ENCODE measurements at regions not wholly inside any gene's neighbourhood (a gene's known extent, or its start where the extent isn't known, plus 50 kb on each side); places are given as distances from the start of the nearest gene placed in this dataset.

DNA sequence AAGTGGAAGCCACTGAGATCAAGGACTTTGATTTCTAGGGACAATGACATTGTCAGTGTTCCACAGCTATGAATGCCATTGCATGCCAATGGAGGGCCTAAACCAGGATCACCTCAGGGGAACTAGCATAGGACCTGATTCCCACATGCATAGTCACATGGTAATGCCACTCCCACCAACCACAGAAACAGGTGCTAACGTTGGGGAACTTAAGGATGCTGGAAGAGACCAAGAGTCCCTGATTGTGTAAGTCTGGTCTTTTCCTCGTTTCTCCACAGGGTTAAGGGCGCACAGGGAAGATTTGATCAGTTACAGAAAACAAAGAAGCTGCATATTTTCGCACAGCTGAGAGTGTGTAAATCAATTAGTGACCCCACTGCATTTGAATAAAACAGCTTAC lies 59.4 kb upstream of the CD44 start:
- no peak overlapping the region for H3K27ac ChIP-seq
- no peak overlapping the region for H3K4me3 ChIP-seq
- no peak for ATAC-seq (ENCODE audit: insufficient number of reproducible peaks, low FRiP score, low read depth)

DNA sequence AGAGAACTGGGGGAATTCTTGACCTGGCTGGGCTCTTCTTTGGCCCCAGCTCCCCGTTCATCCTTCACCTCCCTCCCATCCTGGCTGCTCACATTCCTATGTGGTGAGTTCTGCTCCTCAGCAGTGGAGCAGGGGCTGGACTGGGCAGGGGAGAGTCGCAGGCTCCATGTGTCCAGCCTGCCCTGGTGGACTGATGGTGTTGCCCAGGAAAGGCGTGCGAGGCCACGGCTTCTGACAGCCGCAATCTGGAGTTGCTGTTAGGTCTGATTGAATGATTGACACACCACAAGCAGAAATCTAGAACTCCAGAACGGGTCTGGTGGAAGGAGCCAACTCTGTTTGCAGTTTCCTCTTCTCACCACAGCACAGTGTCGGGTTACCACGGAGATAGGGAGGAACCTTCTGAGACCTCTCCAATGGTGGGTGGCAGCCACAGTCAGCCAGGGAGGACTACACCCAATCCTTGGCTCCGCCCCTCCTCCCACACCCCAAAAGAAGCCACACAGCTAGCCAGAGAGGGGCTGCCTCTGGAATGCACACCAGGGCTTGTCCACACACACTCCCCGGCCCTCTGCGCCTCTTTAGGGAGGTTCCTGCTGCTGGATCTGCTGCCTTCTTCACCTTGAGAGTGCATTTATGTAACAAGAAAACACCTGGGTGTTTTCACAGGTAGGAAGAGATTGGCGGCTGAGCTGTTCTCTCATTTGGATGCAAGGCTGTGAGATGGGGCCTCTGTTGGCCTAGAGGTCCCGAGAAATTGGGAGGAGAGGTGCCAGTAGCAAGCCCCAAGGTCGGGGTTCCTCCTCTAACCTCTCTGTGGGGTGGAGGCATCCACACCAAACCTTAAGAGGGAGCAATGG lies 56.4 kb upstream of the CD44 start:
- Histone ChIP-seq H3K4me3 (peak overlapping the region; percentile 45), H3K4me1 (ENCODE audit: control insufficient read depth in 1 of 2, low read depth in 2 of 2) (peaks cover 24 to 59% of the 10 kb centered on the region in 2 donors), H3K9me3 (no peaks in the 10 kb centered on the region), H3K36me3 (no peaks in the 10 kb centered on the region), H3K27me3 (replicated peaks; ENCODE audit: insufficient read depth) (no peaks in the 10 kb centered on the region), H3K27ac (peak overlapping the region; percentile 72 to 82)
- TF ChIP-seq, protein P1, sequence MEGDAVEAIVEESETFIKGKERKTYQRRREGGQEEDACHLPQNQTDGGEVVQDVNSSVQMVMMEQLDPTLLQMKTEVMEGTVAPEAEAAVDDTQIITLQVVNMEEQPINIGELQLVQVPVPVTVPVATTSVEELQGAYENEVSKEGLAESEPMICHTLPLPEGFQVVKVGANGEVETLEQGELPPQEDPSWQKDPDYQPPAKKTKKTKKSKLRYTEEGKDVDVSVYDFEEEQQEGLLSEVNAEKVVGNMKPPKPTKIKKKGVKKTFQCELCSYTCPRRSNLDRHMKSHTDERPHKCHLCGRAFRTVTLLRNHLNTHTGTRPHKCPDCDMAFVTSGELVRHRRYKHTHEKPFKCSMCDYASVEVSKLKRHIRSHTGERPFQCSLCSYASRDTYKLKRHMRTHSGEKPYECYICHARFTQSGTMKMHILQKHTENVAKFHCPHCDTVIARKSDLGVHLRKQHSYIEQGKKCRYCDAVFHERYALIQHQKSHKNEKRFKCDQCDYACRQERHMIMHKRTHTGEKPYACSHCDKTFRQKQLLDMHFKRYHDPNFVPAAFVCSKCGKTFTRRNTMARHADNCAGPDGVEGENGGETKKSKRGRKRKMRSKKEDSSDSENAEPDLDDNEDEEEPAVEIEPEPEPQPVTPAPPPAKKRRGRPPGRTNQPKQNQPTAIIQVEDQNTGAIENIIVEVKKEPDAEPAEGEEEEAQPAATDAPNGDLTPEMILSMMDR (IDR thresholded peaks at IDR 0.05): no peak
- ATAC-seq (ENCODE audit: insufficient number of reproducible peaks, low FRiP score, low read depth): peak; percentile 38
- DNase-seq (ENCODE audit: low spot score): no peak

More for the DNA sequence above, 59.4 kb upstream of the CD44 start:
- H3K4me1 ChIP-seq (ENCODE audit: control insufficient read depth in 1 of 2, low read depth in 2 of 2): peaks cover 14 to 40% of the 10 kb centered on the region in 2 donors
- no peaks in the 10 kb centered on the region for H3K27me3 ChIP-seq (replicated peaks; ENCODE audit: insufficient read depth)
- H3K36me3 ChIP-seq: no peaks in the 10 kb centered on the region
- H3K9me3 ChIP-seq: no peaks in the 10 kb centered on the region
- DNase-seq (ENCODE audit: low spot score): no peak
- TF ChIP-seq, protein P1 (IDR thresholded peaks at IDR 0.05): no peak

DNA sequence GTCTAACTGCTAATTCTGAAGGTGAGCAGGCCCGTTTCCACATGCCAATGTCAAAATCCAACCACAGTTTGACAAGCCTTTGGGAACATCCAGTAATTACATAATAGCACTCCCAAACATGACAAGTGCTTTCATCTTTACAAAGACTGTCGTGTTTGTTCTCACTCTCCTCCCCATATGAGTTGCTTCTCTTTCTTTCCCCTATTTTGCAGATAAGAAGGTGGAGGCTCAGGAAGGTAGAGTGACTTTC lies 55.9 kb upstream of the CD44 start:
- Histone ChIP-seq H3K27ac (peak overlapping the region; percentile 72 to 82), H3K27me3 (replicated peaks; ENCODE audit: insufficient read depth) (no peaks in the 10 kb centered on the region), H3K36me3 (no peaks in the 10 kb centered on the region), H3K4me1 (ENCODE audit: control insufficient read depth in 1 of 2, low read depth in 2 of 2) (peaks cover 30 to 65% of the 10 kb centered on the region in 2 donors), H3K9me3 (no peaks in the 10 kb centered on the region), H3K4me3 (no peak overlapping the region)
- no peak for ATAC-seq (ENCODE audit: insufficient number of reproducible peaks, low FRiP score, low read depth)
- DNase-seq (ENCODE audit: low spot score): no peak
- TF ChIP-seq, protein P1 (IDR thresholded peaks at IDR 0.05): no peak

DNA sequence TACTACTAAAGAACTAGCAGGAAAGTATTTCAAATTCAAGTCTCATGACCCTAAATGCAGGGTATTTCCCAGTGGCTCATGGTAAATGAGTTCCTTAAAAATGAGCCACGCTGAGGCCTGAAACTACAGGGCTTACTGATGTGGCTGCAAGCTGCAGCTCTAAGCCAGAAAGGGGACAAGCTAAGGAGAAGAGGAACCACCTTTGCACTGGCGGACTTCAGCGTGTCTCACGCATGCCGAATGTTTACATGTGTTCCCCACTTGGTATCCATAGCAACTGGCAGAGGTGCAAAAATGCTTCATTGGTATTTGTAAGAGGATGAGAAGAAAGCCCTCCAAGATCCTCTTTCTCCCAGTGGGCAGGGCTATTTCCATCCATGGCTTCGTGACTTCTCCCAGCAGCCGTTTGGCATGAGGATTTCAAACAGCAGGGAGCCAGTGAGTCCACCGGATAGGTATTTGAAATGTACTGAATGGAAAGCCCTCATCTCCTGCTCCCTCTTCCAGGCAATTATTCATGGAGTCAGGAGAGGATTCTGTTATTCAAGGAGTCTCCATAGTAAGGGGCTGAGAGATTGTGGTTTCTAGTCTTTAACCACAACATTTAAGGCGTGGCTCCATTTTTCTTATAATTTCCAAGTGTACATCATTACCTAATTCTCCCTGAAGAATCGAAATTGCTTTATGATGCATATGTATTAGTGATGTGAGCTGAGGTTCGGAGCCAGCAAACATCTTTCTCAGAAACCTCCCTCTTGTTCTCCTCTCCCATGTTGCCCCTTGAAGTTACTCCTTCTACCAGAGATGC lies 55.3 kb upstream of the CD44 start:
- TF ChIP-seq, protein P1 (IDR thresholded peaks at IDR 0.05): no peak
- ATAC-seq (ENCODE audit: insufficient number of reproducible peaks, low FRiP score, low read depth): peak; percentile 78
- Histone ChIP-seq H3K4me1 (ENCODE audit: control insufficient read depth in 1 of 2, low read depth in 2 of 2) (peaks cover 35 to 70% of the 10 kb centered on the region in 2 donors), H3K36me3 (no peaks in the 10 kb centered on the region), H3K27me3 (replicated peaks; ENCODE audit: insufficient read depth) (no peaks in the 10 kb centered on the region), H3K4me3 (no peak overlapping the region), H3K27ac (peak overlapping the region; percentile 72 to 82), H3K9me3 (no peaks in the 10 kb centered on the region)
- DNase-seq (ENCODE audit: low spot score): peak; percentile 64

DNA sequence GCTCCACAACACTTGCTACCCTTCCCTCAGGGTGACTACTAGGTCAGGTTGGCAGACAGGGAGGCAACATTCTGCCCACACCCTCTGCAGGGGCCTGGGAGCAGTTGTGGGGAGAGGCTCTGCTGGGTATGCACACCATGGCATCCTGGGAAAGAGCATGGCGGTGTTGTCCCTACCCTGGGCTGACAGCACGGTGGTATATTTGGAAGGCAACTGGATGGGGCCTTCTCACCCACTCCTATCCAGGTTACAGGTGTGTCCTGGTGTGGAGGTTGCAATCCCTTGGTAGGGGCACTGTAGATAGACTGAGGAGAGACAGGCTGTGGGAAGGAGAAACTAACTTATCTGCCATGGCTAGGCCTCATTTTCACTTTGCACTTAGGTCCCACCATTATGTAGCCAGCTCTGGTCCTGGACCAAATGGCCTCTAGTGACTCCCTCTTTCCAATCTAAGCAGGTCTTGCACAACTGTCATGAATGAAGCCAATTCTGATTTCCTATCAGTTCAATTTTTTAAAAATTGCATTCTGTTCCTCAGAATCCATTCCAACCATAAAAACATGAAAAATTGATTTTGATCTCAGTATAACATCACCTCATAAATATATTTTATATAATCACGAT lies 54.0 kb upstream of the CD44 start:
- Histone ChIP-seq H3K9me3 (no peaks in the 10 kb centered on the region), H3K4me1 (ENCODE audit: control insufficient read depth in 1 of 2, low read depth in 2 of 2) (peaks cover 42 to 77% of the 10 kb centered on the region in 2 donors), H3K27me3 (replicated peaks; ENCODE audit: insufficient read depth) (no peaks in the 10 kb centered on the region), H3K27ac (peak overlapping the region; percentile 72 to 82), H3K36me3 (no peaks in the 10 kb centered on the region), H3K4me3 (no peak overlapping the region)
- DNase-seq (ENCODE audit: low spot score): no peak
- TF ChIP-seq, protein P1 (IDR thresholded peaks at IDR 0.05): no peak
- no peak for ATAC-seq (ENCODE audit: insufficient number of reproducible peaks, low FRiP score, low read depth)

Measured in thoracic aorta (tissue), 2 donors.